NCI-H187 (cell line): ENCODE measurements at regions not wholly inside any gene's neighbourhood (a gene's known extent, or its start where the extent isn't known, plus 50 kb on each side); places are given as distances from the start of the nearest gene placed in this dataset.
A peak's percentile ranks its signal among the peaks of the same experiment; 100 is the strongest.
"Not testable (repeated sequence)": the region's sequence is repeated elsewhere in the genome, so short reads cannot be mapped to it uniquely, and the experiment has no call there.

ENCODE experiments used
- DNase-seq, 2 experiments: peaks; one replicate each; lab custom pipeline; 2025; lab: John Stamatoyannopoulos, UW

DNA sequence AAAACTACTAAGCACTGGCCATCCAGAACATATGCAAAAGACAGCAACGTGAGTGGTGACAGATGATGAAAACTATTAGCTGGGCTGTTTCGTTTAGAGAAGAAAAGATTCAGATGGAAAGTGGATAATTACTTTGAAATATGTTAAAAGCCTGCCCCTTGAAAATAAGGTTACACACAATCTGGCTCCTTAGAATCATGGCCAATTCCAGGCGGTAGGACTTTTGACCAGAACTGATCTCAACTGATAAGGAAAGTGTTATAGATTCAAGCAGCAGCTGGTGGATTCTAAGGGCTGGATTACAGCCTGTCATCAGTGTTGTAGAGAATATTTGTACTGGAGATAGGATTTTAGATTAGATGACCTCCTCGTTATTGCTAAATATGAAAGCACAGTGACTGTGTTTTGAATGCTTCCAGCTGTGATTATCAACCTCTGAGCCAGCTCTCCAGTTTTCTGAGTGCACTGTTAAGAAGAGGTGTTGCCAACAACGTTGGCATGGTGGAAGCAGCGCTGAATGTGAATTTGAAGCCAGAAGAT lies 75.1 kb downstream of the KBTBD2 start:
- DNase-seq: not testable (repeated sequence)

DNA sequence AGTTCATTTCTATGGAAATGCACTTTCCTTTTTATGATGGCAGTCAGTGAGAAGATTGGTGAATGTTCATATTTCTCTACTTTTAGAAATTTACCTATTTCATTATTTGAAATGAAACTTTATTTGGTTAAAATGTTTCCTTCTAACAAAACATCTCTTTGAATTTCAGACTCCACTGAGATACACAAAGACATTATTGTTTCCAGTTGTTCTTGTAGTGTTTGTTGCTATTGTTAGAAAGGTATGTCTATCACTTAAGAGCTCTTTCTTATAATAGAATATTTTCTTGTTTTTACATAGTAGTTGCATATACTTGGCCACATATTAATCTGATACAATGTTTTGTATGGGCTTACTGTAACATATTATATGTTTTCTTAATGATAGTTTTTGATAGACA lies 76.8 kb downstream of the KBTBD2 start:
- not testable (repeated sequence) for DNase-seq

DNA sequence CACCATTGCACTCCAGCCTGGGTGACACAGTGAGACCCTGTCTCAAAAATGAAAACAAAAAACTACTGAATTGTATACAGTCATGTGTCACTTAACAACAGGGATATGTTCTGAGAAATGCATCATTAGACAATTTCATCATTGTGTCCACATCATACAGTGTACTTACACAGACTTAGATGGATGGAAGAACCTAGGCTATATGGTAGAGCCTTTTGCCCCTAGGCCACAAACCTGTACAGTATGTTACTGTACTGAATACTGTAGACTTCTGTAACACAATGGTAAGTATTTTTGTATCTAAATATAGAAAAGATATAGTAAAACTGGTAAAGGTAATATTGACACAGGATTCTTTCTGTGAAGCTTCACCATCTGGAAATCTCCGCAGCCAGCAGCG lies 81.7 kb downstream of the KBTBD2 start:
- no peak for DNase-seq

DNA sequence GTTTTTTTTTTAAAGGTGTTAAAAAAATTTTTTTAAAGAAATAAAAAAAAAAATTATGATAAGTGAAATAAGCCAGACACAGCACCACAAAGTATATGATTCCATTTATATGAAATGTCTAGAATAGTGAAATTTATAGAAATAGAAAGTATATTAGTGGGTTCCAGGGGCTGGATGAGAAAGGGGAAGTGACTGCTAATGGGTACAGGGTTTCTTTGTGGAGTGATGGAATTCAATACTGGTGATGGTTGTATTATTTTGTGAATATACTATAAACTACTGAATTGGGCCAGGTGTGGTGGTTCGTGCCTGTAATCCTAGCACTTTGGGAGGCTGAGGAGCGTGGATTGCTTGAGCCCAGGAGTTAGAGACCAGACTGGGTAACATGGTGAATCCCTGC lies 82.2 kb downstream of the KBTBD2 start:
- no peak for DNase-seq

DNA sequence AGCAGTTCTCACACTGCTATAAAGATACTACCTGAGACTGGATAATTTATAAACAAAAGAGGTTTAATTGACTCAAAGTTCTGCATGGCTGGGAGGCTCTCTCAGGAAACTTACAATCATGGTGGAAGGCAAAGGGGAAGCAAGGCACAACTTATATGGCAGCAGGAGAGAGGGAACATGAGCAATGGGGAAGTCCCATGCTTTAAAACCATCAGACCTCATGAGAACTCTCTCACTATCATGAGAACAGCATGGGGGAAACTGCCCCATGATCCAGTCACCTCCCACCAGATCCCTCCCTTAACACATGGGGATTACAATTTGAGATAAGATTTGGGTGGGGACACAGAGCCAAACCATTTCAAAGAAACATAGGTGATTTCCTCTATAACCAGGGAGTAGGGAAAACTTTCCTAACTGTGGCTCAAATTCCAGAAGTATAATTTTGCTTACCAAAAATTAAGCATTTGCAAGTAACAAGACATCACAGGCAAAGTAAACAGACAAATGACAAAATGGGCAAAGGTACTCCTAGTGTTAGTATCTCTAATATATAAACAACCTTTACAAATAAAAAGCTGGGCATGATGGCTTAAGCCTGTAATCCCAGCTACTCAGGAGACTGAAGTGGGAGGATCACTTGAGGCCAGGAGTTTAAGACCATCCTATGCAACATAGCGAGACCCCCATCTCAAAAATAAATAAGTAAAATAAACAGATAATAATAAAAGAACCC lies 88.0 kb downstream of the KBTBD2 start:
- DNase-seq: no peak

DNA sequence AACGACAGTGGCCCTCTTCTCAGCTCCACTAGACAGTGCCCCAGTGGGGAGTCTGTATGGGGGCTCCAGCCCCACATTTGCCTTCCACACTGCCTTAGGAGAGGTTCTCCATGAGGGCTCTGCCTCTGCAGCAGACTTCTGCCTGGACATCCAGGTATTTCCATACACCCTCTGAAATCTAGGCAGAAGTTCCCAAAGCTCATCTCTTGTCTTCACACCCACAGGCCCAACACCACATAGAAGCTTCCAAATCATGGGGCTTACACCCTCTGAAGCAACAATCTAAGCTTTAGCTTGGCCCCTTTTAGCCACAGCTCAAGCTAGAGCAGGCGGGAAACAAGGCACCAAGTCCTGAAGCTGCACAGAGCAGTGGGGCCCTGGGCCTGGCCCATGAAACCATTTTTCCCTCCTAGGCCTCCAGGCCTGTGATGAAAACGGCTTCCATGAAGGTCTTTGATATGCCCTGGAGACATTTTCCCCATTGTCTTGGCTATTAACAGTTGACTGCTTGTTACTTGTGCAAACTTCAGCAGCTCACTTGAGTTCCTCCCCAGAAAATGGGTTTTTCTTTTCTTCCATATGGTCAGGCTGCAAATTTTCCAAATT lies 89.2 kb downstream of the KBTBD2 start:
- DNase-seq: no peak

DNA sequence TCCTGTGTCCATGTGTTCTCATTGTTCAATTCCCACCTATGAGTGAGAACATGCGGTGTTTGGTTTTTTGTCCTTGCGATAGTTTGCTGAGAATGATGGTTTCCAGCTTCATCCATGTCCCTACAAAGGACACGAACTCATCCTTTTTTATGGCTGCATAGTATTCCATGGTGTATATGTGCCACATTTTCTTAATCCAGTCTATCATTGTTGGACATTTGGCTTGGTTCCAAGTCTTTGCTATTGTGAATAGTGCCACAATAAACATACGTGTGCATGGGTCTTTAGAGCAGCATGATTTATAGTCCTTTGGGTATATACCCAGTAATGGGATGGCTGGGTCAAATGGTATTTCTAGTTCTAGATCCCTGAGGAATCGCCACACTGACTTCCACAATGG lies 98.5 kb downstream of the KBTBD2 start:
- not testable (repeated sequence) for DNase-seq

DNA sequence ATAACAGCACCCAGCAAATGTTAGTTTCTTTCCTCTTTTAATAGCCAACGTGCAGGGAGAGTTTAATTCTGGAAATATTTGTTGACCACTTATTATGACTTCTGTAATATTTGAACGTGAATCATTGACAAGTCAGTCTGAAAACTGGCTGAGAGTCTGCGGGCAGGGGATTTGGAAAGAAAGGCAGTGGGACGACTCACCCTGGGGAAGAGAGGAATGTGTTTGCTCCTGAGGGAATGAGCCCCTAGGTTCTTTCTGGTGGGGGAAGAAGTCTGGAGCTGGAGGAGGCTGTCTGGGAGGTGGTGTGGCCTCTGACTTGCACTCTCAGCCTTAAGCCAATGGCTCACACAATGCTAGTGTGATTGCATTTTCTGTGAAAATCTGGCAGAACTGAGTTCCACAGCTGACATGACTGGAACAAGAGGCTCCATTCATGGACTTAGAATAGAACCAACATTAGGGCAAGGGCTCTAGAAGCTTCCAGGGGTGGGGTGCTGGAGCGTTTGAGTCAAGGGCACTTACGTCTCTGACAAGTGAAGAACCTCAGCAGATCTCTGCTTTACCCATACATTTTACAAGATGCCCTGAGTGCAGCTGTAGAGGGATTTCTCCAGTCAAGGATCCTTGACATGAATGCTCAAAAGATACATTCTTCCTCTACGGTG lies 100.7 kb downstream of the KBTBD2 start:
- DNase-seq: peak in 1 of 2 experiments; percentile 42

DNA sequence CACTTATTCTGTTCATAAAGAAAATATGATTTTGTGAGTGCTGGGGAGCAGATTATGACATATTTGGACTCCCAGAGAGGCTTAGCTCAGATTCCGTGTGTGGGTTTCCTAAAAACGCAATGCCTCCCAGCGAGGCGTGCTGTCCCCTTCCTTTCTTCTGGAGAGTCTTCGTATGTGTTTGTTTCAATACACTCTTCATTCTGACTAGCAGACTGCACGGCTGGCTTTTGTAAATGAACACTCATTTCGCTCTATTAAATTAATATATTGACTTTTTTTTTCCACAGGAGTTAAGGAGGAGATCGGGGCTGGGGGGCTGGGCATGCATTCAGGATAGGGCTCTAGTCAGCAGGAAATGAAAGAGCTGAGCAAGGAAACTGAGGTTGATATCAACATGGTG lies 102.3 kb downstream of the KBTBD2 start:
- not testable (repeated sequence) for DNase-seq

DNA sequence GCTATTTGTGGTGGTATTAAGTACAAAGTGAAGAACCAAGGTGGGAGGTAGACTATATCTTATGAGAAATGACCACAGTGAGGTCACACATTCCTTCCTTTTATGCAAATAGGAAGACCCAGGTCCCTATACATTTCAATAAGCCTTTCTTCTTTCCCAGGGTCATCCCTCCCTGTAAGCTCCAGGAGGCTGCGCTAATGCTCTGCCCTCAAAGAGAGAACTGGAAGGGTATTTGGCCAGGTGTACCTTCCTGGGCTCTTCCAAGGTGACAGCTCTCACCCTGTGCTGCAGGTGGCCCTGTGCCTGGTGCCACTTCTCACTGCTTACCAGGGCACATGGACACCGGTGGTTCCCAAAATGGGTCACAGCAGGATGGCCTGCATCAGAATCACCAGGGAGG lies 103.4 kb downstream of the KBTBD2 start:
- not testable (repeated sequence) for DNase-seq

DNA sequence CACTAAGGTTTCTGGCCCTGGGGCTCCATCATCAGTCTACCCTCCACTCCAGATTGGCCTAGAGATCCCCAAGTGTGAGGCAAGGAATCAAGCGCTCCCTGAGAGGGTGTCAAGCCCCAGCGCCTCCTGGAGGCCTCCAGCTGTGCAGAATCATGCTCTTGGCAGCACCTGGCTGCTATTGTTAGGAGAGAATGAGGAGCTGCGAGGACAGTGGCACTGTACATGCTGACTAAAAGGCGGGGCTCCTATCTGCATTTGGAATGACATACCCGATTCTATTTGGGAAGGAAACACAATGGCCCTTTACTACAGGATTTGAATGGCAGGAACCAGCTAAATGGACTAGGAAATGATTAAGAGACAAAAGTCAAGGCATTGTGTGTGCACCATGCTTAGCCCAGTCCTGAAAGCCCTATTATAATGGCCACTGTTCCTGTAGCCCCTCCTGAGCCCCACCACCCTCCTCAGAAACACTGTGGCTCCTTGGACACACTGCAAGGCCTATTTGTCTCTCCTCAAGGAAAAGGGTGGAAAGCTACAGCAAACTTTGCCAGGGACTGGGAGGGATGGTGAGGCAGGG lies 106.1 kb downstream of the KBTBD2 start:
- DNase-seq: peak in 1 of 2 experiments; percentile 8

DNA sequence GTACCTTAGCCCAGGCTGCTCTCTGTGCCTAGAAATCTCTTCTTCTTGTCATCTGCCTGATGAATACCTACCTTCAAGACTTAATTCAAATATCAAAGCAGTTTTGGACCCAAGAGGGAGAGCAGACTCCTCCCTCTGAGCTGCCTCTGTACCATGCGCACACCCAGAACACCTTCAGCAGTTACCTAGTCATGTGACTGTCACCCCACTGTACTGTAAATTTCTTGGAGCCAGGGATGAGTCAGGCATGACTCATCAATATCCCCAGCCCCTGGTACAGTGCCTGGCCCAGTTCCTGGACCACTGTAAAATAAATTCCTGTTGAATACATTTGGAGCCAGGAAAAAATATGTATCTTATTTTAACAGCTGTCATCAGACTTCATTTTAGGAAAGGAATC lies 111.7 kb downstream of the KBTBD2 start:
- DNase-seq: not testable (repeated sequence)

DNA sequence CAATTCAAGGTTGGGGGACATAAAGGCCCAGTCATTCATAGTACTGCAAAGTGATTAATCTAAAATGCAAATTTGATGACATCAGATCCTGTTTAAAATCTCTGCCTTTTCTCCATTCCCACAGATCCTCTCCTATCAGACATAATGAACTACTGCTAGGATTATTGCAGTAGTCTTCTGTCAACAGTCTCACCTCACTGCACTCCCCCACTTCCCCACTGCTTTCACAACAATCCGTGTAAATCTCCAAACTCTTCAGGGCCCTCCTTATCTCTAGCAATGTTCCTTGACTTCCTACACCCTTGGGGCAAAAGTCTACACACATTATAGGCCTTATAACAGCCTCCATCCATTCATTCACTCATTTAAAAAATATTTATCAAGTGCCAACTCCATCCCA lies 112.4 kb downstream of the KBTBD2 start:
- no peak for DNase-seq

DNA sequence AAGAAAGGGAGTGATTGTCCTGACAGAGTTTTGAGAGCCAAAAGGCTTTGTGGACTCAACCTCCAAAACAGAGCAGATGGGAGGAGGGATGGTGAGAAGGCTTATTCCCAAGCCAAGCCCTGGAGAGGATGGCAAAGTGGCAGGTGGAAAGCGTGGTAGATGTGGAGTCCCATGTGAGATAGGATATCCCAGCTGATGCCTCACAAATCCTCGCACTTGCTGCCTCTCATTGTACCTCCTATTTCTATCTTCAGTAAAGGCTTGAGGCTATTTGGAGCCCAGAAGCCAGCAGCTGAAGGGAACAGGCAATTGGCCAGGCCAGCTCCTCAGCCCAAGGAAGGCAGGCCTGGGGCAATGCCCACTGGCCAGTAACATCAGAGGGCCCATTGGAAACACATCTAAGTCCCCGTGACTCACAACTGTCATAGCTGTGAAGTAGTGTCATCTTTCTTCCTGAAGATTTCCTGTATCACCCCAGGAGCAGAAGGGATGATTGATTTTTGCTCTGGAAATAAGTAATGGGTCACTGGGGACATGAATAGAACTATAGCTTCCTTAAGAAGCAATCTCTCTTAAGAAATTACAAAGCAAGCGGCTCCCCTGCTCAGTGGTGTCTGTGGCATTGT lies 114.4 kb downstream of the KBTBD2 start:
- not testable (repeated sequence) for DNase-seq

DNA sequence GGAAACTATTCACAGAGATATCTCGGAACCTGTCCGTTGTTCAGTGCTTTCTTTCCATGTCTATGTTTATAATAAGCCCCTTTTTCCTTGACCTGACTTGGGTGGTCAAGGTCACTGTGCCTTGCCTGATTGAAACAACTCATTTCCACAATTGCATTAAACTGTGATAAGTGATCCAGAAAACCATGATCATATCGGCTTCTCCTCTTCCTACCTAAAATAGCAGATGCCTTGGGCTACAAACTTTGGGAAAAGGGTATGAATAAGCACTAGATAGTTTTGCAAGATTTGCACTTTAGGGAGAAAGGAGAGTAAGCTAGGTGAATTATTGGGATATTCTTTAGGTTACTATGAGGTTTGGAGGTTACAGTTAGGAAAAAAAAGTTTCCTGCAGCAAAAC lies 115.2 kb downstream of the KBTBD2 start:
- not testable (repeated sequence) for DNase-seq

DNA sequence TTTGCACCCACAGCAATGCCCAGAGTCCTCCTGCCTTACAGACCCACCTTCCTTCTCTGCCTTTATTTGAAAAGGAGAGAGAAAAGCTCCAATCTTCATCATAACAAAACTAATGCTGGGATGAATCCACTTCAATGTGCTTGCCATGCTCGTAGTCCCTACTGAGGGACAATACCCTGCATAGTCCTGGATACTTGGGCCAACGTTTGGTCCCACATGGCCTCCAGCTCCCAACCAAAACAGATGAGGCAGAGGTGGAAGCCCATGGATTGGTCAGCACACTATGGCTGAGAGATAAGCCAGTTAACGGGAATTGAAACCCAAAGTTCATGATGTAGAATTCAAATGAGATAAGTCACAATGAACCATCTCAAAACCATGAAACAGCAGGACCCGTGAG lies 115.8 kb downstream of the KBTBD2 start:
- not testable (repeated sequence) for DNase-seq

DNA sequence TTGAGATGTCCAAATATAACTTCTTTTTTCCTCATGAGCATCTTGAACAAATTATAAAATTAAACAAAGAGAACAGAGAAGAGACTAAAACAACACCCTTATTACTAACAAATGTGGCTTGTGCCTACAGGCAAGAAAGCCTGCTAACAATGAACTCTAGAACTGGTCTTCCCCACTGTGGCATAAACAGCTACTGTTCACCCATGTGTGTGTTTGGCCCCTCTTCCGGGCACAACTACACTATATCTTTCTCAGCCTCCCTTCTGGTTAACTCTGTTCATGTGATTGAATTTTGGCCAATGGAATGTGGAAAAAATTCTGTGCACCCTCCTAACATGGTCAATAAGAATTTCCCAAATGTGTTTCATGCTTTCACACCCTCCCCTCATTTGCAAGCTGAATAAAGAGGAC lies 117.0 kb downstream of the KBTBD2 start:
- DNase-seq: no peak

DNA sequence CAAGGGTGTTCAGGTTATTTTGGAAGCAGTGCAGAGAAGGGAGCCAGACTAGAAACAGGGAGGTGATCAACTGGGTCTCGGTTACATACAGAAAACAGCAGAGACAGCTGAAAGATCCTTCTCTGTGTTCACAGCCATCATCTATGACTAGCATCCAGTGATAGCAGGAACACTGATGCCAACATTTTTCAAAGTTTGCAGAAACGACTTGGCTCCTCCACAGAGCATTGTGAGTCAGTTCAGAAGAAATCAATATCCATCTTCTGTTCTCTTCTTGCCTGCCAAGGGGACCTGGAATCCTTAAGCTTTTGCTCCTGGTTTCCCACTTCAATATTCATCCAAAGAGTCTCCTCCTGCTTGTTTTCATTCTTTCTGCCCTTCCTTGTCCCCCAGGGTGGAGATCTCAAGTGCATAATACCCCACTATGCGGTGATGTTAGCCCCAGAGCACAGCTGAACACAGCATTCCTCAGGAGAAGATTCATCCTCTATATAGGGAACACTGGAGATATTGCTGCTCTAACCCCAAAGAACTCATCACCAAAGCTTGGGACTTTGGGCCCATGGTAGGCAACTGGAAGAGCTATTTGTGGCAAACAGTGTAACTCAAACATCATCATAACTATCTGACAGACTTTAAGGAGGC lies 122.6 kb downstream of the KBTBD2 start:
- not testable (repeated sequence) for DNase-seq

DNA sequence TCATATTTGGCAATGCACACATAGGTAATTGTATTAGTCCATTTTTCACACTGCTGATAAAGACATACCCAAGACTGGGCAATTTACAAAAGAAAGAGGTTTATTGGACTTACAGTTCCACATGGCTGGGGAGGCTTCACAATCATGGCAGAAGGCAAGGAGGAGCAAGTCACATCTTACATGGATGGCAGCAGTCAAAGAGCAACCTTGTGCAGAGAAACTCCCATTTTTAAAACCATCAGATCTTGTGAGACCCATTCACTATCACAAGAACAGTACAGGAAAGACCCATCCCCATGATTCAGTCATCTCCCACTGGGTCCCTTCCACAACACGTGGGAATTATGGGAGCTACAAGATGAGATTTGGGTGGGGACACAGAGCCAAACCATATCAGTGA lies 123.2 kb downstream of the KBTBD2 start:
- DNase-seq: not testable (repeated sequence)

DNA sequence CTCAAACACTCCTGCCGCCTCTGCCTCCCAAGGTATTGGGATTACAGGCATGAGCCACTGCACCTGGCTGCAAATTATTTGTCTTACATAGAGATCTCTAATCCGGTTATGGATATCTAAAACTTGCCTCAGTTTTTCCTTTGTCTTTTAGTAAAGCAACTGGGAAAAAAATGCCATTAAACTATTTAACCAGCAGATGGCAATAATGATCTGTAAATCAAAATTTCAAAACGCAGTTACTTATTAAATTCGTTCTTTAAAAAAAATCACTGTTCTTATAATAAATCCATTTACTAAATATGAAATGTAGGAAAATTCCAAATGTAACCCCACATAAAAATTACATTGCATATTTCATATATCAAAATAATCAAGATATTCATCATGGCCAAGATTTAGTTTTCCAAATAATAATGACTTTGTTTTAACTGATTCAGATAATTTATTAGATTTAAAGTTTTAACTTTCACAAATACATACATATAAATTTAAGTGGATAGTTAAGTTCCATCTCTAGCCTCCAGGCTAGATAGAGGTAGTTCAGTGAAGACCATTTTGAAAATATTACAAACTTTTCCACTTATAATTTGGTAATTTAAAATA lies 125.8 kb downstream of the KBTBD2 start:
- DNase-seq: not testable (repeated sequence)

DNA sequence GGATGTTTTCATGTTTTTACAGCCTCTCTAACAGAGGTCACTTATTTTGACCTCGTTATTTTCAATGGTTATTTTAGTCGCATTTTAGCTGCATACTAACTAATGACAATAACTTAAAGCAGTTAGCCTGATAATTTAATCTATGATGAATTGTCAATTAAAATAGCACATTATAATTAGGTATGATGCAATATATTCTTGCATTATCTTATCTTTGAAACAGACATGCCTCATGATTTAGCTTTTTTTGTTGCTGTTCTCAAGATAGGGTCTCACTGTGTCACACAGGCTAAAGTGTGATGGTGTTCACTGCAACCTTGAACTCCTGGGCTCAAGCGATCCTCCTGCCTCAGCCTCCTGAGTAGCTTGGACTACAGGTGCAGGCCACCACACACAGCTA lies 126.4 kb downstream of the KBTBD2 start:
- DNase-seq: no peak
